GM12873 (cell line): ENCODE measurements at regions not wholly inside any gene's neighbourhood (a gene's known extent, or its start where the extent isn't known, plus 50 kb on each side); places are given as distances from the start of the nearest gene placed in this dataset.

Experiments used
- TF ChIP-seq, protein P1 (sequence below): IDR thresholded peaks from 2 replicates; pipeline ENCODE4 v1.5.1; 2012; ENCODE audit warnings: low read depth, mild to moderate bottlenecking, moderate library complexity, low read length, control low read depth; ENCODE audit not compliant: insufficient read depth; ENCODE audit errors: missing control alignments

DNA sequence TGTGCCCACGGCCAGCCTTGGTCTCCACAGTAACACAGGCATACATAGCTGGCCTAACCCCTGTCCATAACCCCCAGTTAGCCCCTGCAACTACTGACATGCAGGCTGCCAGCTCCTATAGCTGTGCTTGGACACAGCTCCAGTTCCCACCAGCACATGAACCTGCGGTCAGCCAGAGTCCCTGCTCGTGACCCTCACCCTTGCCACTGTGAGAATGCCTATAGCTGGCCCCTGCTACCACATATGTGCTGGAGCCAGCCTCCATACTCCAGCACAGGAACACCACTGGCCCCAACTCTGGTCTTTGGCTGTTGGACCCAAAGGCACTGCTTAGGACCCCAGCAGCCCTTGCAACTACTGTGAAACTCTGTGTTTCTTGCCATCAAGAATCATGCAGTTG is 930.9 kb downstream of the ADGRL3 start:
- TF ChIP-seq, protein P1, sequence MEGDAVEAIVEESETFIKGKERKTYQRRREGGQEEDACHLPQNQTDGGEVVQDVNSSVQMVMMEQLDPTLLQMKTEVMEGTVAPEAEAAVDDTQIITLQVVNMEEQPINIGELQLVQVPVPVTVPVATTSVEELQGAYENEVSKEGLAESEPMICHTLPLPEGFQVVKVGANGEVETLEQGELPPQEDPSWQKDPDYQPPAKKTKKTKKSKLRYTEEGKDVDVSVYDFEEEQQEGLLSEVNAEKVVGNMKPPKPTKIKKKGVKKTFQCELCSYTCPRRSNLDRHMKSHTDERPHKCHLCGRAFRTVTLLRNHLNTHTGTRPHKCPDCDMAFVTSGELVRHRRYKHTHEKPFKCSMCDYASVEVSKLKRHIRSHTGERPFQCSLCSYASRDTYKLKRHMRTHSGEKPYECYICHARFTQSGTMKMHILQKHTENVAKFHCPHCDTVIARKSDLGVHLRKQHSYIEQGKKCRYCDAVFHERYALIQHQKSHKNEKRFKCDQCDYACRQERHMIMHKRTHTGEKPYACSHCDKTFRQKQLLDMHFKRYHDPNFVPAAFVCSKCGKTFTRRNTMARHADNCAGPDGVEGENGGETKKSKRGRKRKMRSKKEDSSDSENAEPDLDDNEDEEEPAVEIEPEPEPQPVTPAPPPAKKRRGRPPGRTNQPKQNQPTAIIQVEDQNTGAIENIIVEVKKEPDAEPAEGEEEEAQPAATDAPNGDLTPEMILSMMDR, result no peak

DNA sequence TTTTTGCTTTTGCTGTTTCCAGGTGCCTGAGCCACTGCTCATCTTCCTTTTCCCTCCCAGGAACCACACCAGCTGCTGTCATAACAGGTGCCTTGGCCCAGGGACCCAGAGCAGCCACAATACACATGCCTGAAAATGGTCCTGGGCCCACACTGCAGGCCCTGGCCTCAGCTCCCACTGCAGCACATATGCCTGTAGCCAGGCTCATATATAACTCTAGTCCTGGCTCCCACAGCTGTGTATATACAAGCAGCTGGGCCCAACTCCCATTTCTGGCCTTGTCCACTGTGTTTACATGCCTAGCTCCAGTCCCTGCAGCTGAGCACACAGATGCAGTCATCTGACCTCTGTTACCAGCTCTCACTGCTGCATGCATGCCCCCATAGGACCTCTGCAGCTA is 930.5 kb downstream of the ADGRL3 start:
- TF ChIP-seq, protein P1, result no peak

- TF ChIP-seq, protein P1, result no peak
Observed at GRCh38 chr4:62130230-62130629, 930.1 kb downstream of the ADGRL3 start.
